HepG2 (cell line): ENCODE measurements at regions not wholly inside any gene's neighbourhood (a gene's known extent, or its start where the extent isn't known, plus 50 kb on each side); places are given as distances from the start of the nearest gene placed in this dataset.

ENCODE experiments used
- CREB1 ChIP-seq, 2 experiments: fragments of 450-650 bp in 1 of 2; IDR thresholded peaks; 2 replicates each; pipeline ENCODE4 v1.6.1; 2016 to 2017; ENCODE audit warnings: control low read depth in 1 of 2, mild to moderate bottlenecking in 1 of 2, missing compliant biosample characterization in 1 of 2, missing genetic modification characterization in 1 of 2
- FOSL2 ChIP-seq: sonication (generic); formaldehyde crosslinking; IDR thresholded peaks from 2 replicates; pipeline ENCODE4 v1.4.0; 2020; ENCODE audit warnings: missing genetic modification reagents
- POLR2A ChIP-seq, 2 experiments: IDR thresholded peaks; 2 replicates each; pipeline ENCODE4 v1.6.1; 2011; ENCODE audit warnings: low read depth in 2 of 2, low read length in 2 of 2, mild to moderate bottlenecking in 1 of 2, moderate library complexity in 1 of 2; ENCODE audit not compliant: insufficient read depth in 1 of 2
- TF ChIP-seq, protein P1 (sequence below): sonication (generic); formaldehyde crosslinking; IDR thresholded peaks from 2 replicates; pipeline ENCODE4 v1.8.1; 2023; ENCODE audit warnings: mild to moderate bottlenecking, inconsistent platforms, moderate library complexity, missing genetic modification reagents, borderline replicate concordance
- TF ChIP-seq, protein P2 (sequence below): sonication (generic); formaldehyde crosslinking; IDR thresholded peaks from 2 replicates; pipeline ENCODE4 v1.5.1; 2020; ENCODE audit warnings: mild to moderate bottlenecking, missing genetic modification reagents, moderate library complexity

- TF ChIP-seq POLR2A (IDR thresholded peaks at IDR 0.05; ENCODE audit: insufficient read depth in 1 of 2, low read depth in 2 of 2, low read length in 2 of 2) (no peak), FOSL2 (CRISPR knock-in tag) (no peak), CREB1 (IDR thresholded peaks at IDR 0.05) (no peak), CREB1 (CRISPR knock-in tag; IDR thresholded peaks at IDR 0.05) (no peak)
- TF ChIP-seq, protein P1, sequence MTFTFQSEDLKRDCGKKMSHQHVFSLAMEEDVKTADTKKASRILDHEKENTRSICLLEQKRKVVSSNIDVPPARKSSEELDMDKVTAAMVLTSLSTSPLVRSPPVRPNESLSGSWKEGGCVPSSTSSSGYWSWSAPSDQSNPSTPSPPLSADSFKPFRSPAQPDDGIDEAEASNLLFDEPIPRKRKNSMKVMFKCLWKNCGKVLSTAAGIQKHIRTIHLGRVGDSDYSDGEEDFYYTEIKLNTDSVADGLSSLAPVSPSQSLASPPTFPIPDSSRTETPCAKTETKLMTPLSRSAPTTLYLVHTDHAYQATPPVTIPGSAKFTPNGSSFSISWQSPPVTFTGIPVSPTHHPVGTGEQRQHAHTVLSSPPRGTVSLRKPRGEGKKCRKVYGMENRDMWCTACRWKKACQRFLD (CRISPR knock-in tag): no peak
- TF ChIP-seq, protein P2, sequence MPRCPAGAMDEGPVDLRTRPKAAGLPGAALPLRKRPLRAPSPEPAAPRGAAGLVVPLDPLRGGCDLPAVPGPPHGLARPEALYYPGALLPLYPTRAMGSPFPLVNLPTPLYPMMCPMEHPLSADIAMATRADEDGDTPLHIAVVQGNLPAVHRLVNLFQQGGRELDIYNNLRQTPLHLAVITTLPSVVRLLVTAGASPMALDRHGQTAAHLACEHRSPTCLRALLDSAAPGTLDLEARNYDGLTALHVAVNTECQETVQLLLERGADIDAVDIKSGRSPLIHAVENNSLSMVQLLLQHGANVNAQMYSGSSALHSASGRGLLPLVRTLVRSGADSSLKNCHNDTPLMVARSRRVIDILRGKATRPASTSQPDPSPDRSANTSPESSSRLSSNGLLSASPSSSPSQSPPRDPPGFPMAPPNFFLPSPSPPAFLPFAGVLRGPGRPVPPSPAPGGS (CRISPR knock-in tag): no peak
Observed at GRCh38 chr14:26104717-26105116, 493.1 kb downstream of the NOVA1 start.
